ENCODE measurements at regions not wholly inside any gene's neighbourhood (a gene's known extent, or its start where the extent isn't known, plus 50 kb on each side); places are given as distances from the start of the nearest gene placed in this dataset.

- DNase-seq (ENCODE audit: low spot score) = no peak
These were observed 67.5 kb downstream of the TMX1 start for GRCh38 chr14:51307551-51307950.

GRCh38 chr14:51308866-51309265 lies 68.8 kb downstream of the TMX1 start:
- DNase-seq (ENCODE audit: low spot score) = no peak

- DNase-seq (ENCODE audit: low spot score) = no peak
These were observed 70.5 kb downstream of the TMX1 start for GRCh38 chr14:51310505-51310944.

GRCh38 chr14:51314321-51315015 lies 74.4 kb downstream of the TMX1 start:
- DNase-seq (ENCODE audit: low spot score) = no peak

- no peak for DNase-seq (ENCODE audit: low spot score)
These were observed 77.3 kb downstream of the TMX1 start for GRCh38 chr14:51317373-51317772.

- DNase-seq (ENCODE audit: low spot score) = no peak
These were observed 79.0 kb downstream of the TMX1 start for GRCh38 chr14:51318813-51319597.

- DNase-seq (ENCODE audit: low spot score) = no peak
These were observed 81.0 kb downstream of the TMX1 start for GRCh38 chr14:51321036-51321435.

- DNase-seq (ENCODE audit: low spot score) = no peak
These were observed 83.4 kb downstream of the TMX1 start for GRCh38 chr14:51323492-51323891.

- no peak for DNase-seq (ENCODE audit: low spot score)
These were observed 87.3 kb downstream of the TMX1 start for GRCh38 chr14:51327376-51327775.

GRCh38 chr14:51328064-51328771 lies 88.2 kb downstream of the TMX1 start:
- DNase-seq (ENCODE audit: low spot score) = no peak

GRCh38 chr14:51328772-51329353 lies 88.8 kb downstream of the TMX1 start:
- DNase-seq (ENCODE audit: low spot score) = no peak

GRCh38 chr14:51331486-51332367 lies 91.7 kb downstream of the TMX1 start:
- no peak for DNase-seq (ENCODE audit: low spot score)

GRCh38 chr14:51333299-51333698 lies 93.3 kb downstream of the TMX1 start:
- no peak for DNase-seq (ENCODE audit: low spot score)

GRCh38 chr14:51333901-51334521 lies 94.0 kb downstream of the TMX1 start:
- DNase-seq (ENCODE audit: low spot score) = no peak

GRCh38 chr14:51334566-51334965 lies 94.5 kb downstream of the TMX1 start:
- no peak for DNase-seq (ENCODE audit: low spot score)

GRCh38 chr14:51335531-51335930 lies 95.5 kb downstream of the TMX1 start:
- DNase-seq (ENCODE audit: low spot score) = no peak

GRCh38 chr14:51335961-51336723 lies 96.1 kb downstream of the TMX1 start:
- no peak for DNase-seq (ENCODE audit: low spot score)

- DNase-seq (ENCODE audit: low spot score) = no peak
These were observed 96.7 kb downstream of the TMX1 start for GRCh38 chr14:51336734-51337133.

GRCh38 chr14:51337520-51337919 lies 97.5 kb downstream of the TMX1 start:
- DNase-seq (ENCODE audit: low spot score) = no peak

GRCh38 chr14:51341338-51341737 lies 101.3 kb downstream of the TMX1 start:
- no peak for DNase-seq (ENCODE audit: low spot score)
